Activated CD4-positive, alpha-beta T cell treated with anti-CD3 and anti-CD28 coated beads, Interleukin-2, amount 50 U/mL, for 24 hours (primary cell): ENCODE measurements at regions not wholly inside any gene's neighbourhood (a gene's known extent, or its start where the extent isn't known, plus 50 kb on each side); places are given as distances from the start of the nearest gene placed in this dataset.

Experiments used
- DNase-seq, 2 donors: peaks; one replicate each; pipeline ENCODE4 v3.0.0-alpha.2; 2020; ENCODE audit warnings: low read depth in 1 of 2, low spot score in 1 of 2

DNA sequence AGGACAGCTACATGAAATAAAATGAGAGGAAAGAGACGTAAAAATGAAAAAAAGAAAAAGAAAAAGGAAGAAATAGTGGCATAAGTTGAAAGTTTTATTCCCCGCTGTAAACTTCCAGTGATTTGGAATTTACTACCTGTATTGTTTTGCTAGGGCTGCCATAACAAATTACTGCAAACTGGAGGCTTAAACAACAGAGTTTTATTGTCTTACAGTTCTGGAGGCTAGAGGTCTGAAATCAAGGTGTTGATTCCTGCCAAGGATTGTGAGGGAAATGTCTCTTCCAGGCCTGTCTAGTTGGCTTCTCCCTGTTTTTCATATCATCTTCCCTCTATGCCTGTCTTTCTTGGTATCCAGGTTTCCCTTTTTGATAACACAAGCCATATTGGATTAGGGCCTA lies 119.4 kb upstream of the PACRGL start:
- DNase-seq, result no peak

DNA sequence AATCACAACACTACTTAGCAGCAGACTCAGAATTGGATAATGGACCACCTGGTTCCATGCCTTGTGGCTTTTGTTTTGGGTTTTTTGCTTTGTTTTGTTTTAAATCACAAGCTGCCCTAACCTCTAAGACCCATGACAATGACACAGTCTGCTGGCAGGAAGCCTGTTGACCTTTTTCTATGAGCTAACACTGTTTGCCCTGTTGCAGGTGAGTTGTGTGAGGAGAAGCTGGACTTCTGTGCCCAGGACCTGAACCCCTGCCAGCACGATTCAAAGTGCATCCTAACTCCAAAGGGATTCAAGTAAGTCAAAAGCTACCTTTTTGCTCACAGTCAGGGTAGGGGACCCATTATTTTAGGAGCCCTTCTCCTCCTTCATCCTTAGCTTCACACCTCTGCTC lies 110.8 kb upstream of the PACRGL start:
- no peak for DNase-seq

- DNase-seq, result no peak
Measured at GRCh38 chr4:20590849-20591248, 109.4 kb upstream of the PACRGL start.

DNA sequence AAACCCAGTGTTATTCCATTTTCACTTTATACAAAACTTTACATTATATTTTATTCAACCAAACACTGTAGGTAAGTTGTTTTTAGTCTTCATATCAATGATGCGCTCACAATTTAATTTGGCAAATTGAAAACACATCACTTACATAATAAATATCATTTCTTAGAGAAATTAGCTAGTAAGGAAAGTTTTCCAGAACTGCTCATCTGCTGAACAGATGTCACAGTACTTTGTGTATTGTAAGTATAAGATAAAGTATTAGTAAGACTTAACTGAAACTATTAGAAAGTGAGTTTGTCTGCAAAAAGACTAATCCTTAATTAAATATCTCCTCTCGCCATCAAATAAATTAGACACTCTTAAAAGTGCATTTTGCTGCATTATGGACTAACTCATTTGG lies 108.7 kb upstream of the PACRGL start:
- no peak for DNase-seq

DNA sequence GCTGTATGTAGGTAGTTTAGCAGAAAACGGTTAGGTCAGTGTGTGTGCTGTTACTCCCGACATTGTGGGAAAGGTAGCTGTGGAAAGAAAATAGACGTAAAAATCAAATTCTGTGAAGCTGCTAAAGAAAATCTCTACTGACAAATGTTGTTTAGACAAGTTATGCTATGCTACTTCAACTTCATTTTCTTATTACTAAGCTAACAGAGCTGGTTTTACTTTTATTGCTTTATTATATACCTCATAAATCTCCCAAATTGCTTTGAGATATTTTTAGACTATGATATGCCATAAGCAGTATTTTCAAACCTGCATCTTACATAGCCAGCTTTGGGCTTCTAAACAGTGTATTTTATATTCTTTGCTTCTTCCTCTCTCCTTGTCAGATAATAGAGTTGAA lies 108.2 kb upstream of the PACRGL start:
- DNase-seq, result no peak

GRCh38 chr4:20592663-20593062 lies 107.6 kb upstream of the PACRGL start:
- no peak for DNase-seq

DNA sequence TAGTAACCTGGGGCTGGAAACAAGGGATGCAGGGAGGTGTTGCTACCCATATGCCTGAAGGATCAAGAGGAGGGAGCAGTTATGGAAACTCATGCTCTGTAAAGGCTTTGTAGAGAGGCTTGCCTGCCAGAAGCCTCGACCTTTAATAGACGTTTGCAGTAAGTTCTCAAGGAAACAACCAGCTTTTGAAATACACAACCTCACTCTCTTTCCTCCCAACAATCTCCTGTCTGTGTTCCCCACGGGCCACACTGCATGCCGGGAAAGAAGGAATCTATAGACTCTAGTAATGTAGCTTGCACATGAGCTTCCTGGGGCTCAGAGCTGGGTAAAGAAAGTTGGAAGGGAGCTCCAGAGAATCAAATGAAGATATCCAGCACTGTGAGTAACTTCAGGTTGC lies 101.6 kb upstream of the PACRGL start:
- no peak for DNase-seq

DNA sequence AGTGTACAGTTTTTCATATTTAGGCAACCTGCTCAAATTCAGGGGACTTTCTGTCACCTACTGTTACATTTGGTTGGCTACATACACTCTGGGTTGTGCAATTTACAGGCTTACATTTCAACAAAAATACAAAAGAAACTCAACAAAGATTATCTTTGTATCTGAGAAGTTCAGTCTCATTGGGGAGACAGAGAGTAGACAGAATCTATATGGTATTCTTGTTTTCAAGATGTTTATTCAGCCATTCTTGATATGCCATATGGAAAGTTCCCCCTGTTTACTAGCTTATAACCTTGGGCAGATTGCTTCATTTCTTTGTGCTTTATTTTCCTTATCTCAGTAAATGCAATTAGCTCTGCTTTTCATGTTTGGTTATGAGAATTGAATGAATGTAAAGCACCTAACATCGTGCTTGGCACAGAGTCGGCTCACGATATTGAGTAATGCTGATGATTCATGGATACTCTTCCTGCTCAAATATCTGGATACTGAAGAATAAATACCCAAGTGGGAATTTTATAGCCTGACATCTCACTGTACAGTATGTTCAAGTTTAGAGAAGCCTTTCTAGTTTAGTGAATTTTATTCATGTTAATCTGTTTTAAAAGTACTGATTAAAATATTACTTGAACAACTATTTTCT lies 96.5 kb upstream of the PACRGL start:
- DNase-seq, result no peak

DNA sequence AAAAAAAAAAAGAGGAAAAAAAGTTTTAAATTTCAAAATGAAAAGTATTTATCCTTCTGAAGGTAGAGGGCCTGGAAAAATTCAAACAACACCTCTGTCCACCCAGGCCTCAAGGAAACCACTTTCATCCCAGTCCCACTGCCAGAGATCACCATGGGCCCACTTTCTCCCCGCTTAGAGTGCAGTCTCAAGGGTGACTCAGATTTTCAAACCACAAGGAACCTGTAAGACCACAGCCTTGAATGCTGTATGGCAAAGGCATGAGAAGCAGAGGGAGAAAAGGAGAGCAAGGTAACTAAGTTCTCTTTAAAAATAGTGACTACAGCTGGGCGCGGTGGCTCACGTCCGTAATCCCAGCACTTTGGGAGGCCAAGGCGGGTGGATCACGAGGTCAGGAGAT lies 87.9 kb upstream of the PACRGL start:
- DNase-seq, result no peak

GRCh38 chr4:20614816-20615215 lies 85.4 kb upstream of the PACRGL start:
- DNase-seq, result no peak

GRCh38 chr4:20615486-20616260 lies 84.6 kb upstream of the PACRGL start:
- DNase-seq, result no peak

DNA sequence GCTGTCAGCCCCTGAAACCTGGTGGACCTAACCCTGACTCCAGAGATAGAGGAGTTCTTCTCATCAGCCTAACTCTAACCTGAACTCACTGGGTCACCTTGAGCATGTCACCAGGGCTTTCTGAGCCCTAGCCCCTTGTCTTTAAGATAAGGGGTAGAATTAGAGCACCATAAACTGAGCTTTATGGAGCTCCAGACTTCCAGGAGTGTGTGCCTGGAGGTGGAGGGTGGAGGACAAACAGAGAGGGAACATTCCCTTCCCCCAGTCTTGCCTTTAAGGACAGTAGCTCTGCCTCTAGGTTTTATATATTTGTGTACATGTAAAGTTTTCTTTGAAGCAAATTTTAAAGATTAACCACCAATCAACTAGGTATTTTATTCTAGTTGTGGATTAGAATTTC lies 83.9 kb upstream of the PACRGL start:
- no peak for DNase-seq

- no peak for DNase-seq
Measured at GRCh38 chr4:20616848-20617247, 83.4 kb upstream of the PACRGL start.

- no peak for DNase-seq
Measured at GRCh38 chr4:20617678-20618396, 82.4 kb upstream of the PACRGL start.

DNA sequence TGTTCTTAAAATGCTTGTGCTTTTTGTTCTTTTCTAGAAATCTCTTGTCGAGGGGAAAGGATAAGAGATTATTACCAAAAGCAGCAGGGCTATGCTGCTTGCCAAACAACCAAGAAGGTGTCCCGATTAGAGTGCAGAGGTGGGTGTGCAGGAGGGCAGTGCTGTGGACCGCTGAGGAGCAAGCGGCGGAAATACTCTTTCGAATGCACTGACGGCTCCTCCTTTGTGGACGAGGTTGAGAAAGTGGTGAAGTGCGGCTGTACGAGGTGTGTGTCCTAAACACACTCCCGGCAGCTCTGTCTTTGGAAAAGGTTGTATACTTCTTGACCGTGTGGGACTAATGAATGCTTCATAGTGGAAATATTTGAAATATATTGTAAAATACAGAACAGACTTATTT lies 81.5 kb upstream of the PACRGL start:
- no peak for DNase-seq

DNA sequence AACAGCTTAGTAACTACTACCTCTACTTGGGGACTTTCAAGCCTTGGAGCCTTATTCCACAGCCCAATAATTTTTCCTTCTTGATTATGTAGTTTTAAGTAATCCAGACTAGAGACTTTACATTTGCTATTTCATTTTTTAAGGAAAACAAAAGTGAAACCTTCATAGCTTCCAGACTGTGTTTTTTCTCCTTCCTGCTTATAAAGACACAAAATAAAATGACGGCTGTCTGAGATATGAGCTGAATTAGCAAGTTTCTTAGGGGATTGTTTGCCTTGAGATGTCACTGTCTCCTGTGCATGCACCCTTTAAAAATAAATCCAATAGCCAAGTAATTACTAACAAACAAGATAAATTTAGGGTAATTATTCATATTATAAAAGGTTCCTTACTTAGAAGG lies 78.8 kb upstream of the PACRGL start:
- DNase-seq, result no peak

DNA sequence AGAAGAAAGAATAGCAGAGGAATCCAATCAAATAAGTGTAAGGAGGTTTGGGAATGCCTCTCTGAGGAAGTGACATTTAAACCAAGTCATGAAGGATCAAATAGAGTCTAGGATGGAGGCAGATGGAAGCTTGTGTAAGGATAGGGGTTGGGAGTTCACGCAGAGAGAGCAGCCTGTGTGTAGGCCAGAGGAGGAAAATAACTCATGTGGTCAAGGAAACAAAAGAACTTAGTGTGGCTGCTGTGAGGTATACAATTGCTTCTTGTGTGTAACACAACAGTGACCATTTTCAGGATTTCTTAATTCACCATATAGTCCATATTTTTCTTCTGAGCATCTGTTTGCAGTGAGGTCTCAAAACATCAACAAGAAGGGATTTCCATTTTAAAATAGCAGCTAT lies 77.6 kb upstream of the PACRGL start:
- DNase-seq, result no peak

DNA sequence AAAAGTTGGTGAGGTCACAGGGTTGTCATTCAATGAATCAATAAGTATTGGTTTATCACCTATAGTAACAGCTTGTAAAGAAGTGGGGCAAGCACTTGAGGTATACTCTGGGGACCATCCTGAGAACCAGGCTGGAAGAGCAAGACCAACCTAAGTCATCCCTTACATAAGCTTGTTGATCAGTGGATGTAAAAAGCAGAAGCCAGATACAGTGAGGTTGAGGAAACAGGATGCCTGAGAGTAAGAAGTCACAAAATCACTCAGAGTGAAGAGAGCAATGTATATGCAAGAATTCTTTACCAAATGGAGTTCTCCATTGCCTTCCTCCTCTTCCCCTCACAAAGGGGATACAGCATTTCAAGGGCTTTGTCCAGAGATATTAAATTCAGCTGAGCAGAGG lies 76.3 kb upstream of the PACRGL start:
- no peak for DNase-seq

- DNase-seq, result no peak
Measured at GRCh38 chr4:20624793-20625374, 75.4 kb upstream of the PACRGL start.

- DNase-seq, result no peak
Measured at GRCh38 chr4:20625426-20625825, 74.8 kb upstream of the PACRGL start.

DNA sequence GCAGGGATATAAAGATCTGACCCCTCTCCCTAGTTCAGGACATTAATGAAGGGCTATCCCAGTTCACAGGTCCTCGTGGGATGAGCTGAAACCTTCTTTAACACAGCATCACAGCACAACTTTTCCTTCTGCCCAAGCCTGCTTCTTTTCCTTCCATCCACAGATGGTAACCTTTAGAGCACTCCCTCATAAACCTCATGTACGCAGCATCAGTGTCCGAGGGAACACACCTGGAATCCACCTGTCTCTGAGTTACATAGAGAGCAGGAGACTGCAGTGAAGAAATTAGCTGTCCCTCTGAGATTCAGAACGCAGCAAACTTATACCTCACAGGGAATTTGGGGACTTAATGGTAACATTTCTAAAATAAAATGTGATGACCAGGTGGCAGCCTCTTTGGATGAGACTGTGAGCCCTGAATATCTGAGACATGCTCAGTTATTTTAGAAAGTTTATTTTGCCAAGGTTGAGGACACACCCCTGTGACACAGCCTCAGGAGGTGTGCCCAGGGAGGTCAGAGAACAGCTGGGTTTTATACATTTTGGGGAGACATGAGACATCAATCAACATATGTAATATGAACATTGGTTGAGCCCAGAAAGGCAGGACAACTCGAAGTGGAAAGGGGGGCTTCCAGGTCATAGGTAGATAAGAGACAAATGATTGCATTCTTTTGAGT lies 73.8 kb upstream of the PACRGL start:
- no peak for DNase-seq
